Stomach (tissue), 8 donors: ENCODE measurements at regions not wholly inside any gene's neighbourhood (a gene's known extent, or its start where the extent isn't known, plus 50 kb on each side); places are given as distances from the start of the nearest gene placed in this dataset.

Source experiments
- DNase-seq, 2 donors: peaks; one replicate each; pipeline versions ENCODE4 v3.0.0 to v3.0.0-alpha.2; 2013 to 2019
- H3K27ac ChIP-seq, 5 donors: fragments of 200-600 bp in 4 of 5; sonication (generic) in 4 of 5; one replicate each; pipeline ENCODE4 v1.5.1; 2013 to 2019; ENCODE audit warnings: mild to moderate bottlenecking in 1 of 5, moderate library complexity in 1 of 5
- H3K27me3 ChIP-seq, 3 donors: fragments of 200-600 bp; sonication (generic); one replicate each; pipeline ENCODE4 v1.5.1; 2017 to 2019; ENCODE audit warnings: mixed run types in 1 of 3
- H3K36me3 ChIP-seq, 4 donors: fragments of 200-600 bp; sonication (generic); 1 replicate in 3 of 4; 2 replicates in 1 of 4; pipeline ENCODE4 v1.5.1; 2016 to 2019
- H3K4me1 ChIP-seq, 4 donors: fragments of 200-600 bp; sonication (generic); one replicate each; pipeline ENCODE4 v1.5.1; 2016 to 2019
- H3K4me3 ChIP-seq, 4 donors: fragments of 200-600 bp; sonication (generic) in 3 of 4; one replicate each; pipeline ENCODE4 v1.5.1; 2016 to 2019; ENCODE audit warnings: mild to moderate bottlenecking in 1 of 4
- H3K9me3 ChIP-seq, 4 donors: fragments of 200-600 bp; sonication (generic); one replicate each; pipeline ENCODE4 v1.5.1; 2016 to 2019
- EP300 ChIP-seq: sonication (generic); formaldehyde crosslinking; IDR thresholded peaks from one replicate; pipeline ENCODE4 v1.6.1; 2017; ENCODE audit warnings: antibody characterized with exemption
- POLR2A ChIP-seq, 4 donors: fragments of 450-650 bp; IDR thresholded peaks; one replicate each; pipeline ENCODE4 v1.6.1; 2016; ENCODE audit warnings: antibody characterized with exemption in 4 of 4, control low read depth in 2 of 4, mild to moderate bottlenecking in 1 of 4, moderate library complexity in 1 of 4
- POLR2AphosphoS5 ChIP-seq, 3 donors: sonication (generic); formaldehyde crosslinking; IDR thresholded peaks; one replicate each; pipeline ENCODE4 v1.6.1; 2016; ENCODE audit warnings: antibody characterized with exemption in 3 of 3
- WGBS, 5 donors: extraction: QIAGEN DNeasy Blood & Tissue Kit in 3 of 5; methylation state at CpG; one replicate each; pipeline versions ENCODE4 v1.1.5 to v1.1.7; 2013 to 2018; 5-methylcytosine and 5-hydroxymethylcytosine counted together
- intact Hi-C: fragments of 100-400 bp; cut with DNase I; formaldehyde crosslinking; loops from one replicate; pipeline ENCODE4 v1.15.1; 2023; ENCODE audit warnings: low total_unique reads
- TF ChIP-seq, protein P1 (sequence below), 7 experiments: fragments of 450-650 bp in 4 of 7; fragments of 200-600 bp in 3 of 7; sonication (generic) in 3 of 7; IDR thresholded peaks; one replicate each; pipeline ENCODE4 v1.5.1; 2016 to 2019; ENCODE audit warnings: antibody characterized with exemption in 7 of 7, control low read depth in 2 of 7, mild to moderate bottlenecking in 1 of 7
- donor health status: healthy with polysubstance abuse.
- donor health status: Bipolar disorder and iron deficiency.
- donor health status: healthy.

DNA sequence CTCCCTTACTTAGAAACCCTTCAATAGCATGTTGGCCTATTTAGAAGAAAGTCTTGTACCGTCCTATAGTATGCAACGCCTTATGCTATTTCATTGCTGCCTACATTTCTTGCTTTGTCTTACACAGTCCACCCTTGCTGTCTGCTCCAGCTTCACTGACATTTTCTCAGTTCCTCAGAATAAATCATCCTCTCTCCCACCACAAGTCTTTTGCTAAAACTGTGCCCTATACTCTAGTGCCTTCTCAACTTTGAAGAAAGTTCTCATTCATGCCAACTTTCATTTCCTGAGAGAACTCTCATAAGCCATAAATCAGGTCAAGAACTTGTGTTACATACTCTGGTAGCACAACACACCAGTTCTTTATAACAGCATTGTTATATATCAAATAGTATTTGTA, 54.3 kb upstream of the COL3A1 start:
- TF ChIP-seq POLR2A (IDR thresholded peaks at IDR 0.05) (no peak), POLR2AphosphoS5 (IDR thresholded peaks at IDR 0.05) (no peak), EP300 (no peak)
- TF ChIP-seq, protein P1, sequence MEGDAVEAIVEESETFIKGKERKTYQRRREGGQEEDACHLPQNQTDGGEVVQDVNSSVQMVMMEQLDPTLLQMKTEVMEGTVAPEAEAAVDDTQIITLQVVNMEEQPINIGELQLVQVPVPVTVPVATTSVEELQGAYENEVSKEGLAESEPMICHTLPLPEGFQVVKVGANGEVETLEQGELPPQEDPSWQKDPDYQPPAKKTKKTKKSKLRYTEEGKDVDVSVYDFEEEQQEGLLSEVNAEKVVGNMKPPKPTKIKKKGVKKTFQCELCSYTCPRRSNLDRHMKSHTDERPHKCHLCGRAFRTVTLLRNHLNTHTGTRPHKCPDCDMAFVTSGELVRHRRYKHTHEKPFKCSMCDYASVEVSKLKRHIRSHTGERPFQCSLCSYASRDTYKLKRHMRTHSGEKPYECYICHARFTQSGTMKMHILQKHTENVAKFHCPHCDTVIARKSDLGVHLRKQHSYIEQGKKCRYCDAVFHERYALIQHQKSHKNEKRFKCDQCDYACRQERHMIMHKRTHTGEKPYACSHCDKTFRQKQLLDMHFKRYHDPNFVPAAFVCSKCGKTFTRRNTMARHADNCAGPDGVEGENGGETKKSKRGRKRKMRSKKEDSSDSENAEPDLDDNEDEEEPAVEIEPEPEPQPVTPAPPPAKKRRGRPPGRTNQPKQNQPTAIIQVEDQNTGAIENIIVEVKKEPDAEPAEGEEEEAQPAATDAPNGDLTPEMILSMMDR (IDR thresholded peaks at IDR 0.05), result no peak
- no peak overlapping the region for H3K4me3 ChIP-seq
- no peak overlapping the region for H3K27ac ChIP-seq
- 69 to 86% (median 84%) methylated on average over 2 of the region's 2 CpGs for WGBS, 5 donors
- intact Hi-C loops, result no loop called here
- H3K9me3 ChIP-seq, result no peaks in the 10 kb centered on the region
- no peaks in the 10 kb centered on the region for H3K27me3 ChIP-seq
- H3K4me1 ChIP-seq, result peaks cover 0 to 9% (median 3%) of the 10 kb centered on the region in 4 donors
- no peak for DNase-seq
- no peaks in the 10 kb centered on the region for H3K36me3 ChIP-seq

DNA sequence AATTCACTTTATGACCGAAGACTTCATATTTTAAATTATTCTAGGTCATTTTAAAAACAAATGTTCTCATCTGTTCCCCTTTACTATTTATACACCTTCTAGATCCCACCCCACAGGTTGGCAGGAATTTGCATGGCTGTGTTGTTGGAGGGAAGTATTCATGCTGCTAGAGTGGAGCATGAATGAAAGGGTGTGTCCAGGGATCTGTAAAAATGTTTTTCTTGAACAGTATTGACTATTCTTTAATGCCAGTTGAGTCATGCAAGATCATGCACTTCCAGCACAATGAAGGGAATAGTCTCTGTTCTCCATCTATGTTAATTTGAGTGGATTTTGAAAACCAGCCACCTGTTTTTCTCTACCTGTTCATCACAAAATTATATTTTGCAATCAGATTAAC, 52.0 kb upstream of the COL3A1 start:
- no peak overlapping the region for H3K27ac ChIP-seq
- DNase-seq, result no peak
- TF ChIP-seq EP300, result no peak
- TF ChIP-seq, protein P1 (IDR thresholded peaks at IDR 0.05), result no peak
- no peaks in the 10 kb centered on the region for H3K9me3 ChIP-seq
- no peaks in the 10 kb centered on the region for H3K36me3 ChIP-seq
- H3K27me3 ChIP-seq, result no peaks in the 10 kb centered on the region
- H3K4me1 ChIP-seq, result no peaks in the 10 kb centered on the region
- WGBS, 5 donors, result 45 to 100% (median 90%) methylated on average over 1 of the region's 1 CpG
- intact Hi-C loops, result no loop called here
- H3K4me3 ChIP-seq, result no peak overlapping the region
